Stomach (tissue), 8 donors: ENCODE measurements at regions not wholly inside any gene's neighbourhood (a gene's known extent, or its start where the extent isn't known, plus 50 kb on each side); places are given as distances from the start of the nearest gene placed in this dataset.

Experiments
- DNase-seq, 2 donors: peaks; one replicate each; pipeline versions ENCODE4 v3.0.0 to v3.0.0-alpha.2; 2013 to 2019
- H3K27ac ChIP-seq, 5 donors: fragments of 200-600 bp in 4 of 5; sonication (generic) in 4 of 5; one replicate each; pipeline ENCODE4 v1.5.1; 2013 to 2019; ENCODE audit warnings: mild to moderate bottlenecking in 1 of 5, moderate library complexity in 1 of 5
- H3K27me3 ChIP-seq, 3 donors: fragments of 200-600 bp; sonication (generic); one replicate each; pipeline ENCODE4 v1.5.1; 2017 to 2019; ENCODE audit warnings: mixed run types in 1 of 3
- H3K36me3 ChIP-seq, 4 donors: fragments of 200-600 bp; sonication (generic); 1 replicate in 3 of 4; 2 replicates in 1 of 4; pipeline ENCODE4 v1.5.1; 2016 to 2019
- H3K4me1 ChIP-seq, 4 donors: fragments of 200-600 bp; sonication (generic); one replicate each; pipeline ENCODE4 v1.5.1; 2016 to 2019
- H3K4me3 ChIP-seq, 4 donors: fragments of 200-600 bp; sonication (generic) in 3 of 4; one replicate each; pipeline ENCODE4 v1.5.1; 2016 to 2019; ENCODE audit warnings: mild to moderate bottlenecking in 1 of 4
- H3K9me3 ChIP-seq, 4 donors: fragments of 200-600 bp; sonication (generic); one replicate each; pipeline ENCODE4 v1.5.1; 2016 to 2019
- EP300 ChIP-seq: sonication (generic); formaldehyde crosslinking; IDR thresholded peaks from one replicate; pipeline ENCODE4 v1.6.1; 2017; ENCODE audit warnings: antibody characterized with exemption
- POLR2A ChIP-seq, 4 donors: fragments of 450-650 bp; IDR thresholded peaks; one replicate each; pipeline ENCODE4 v1.6.1; 2016; ENCODE audit warnings: antibody characterized with exemption in 4 of 4, control low read depth in 2 of 4, mild to moderate bottlenecking in 1 of 4, moderate library complexity in 1 of 4
- POLR2AphosphoS5 ChIP-seq, 3 donors: sonication (generic); formaldehyde crosslinking; IDR thresholded peaks; one replicate each; pipeline ENCODE4 v1.6.1; 2016; ENCODE audit warnings: antibody characterized with exemption in 3 of 3
- WGBS, 5 donors: extraction: QIAGEN DNeasy Blood & Tissue Kit in 3 of 5; methylation state at CpG; one replicate each; pipeline versions ENCODE4 v1.1.5 to v1.1.7; 2013 to 2018; 5-methylcytosine and 5-hydroxymethylcytosine counted together
- intact Hi-C: fragments of 100-400 bp; cut with DNase I; formaldehyde crosslinking; loops from one replicate; pipeline ENCODE4 v1.15.1; 2023; ENCODE audit warnings: low total_unique reads
- TF ChIP-seq, protein P1 (sequence below), 7 experiments: fragments of 450-650 bp in 4 of 7; fragments of 200-600 bp in 3 of 7; sonication (generic) in 3 of 7; IDR thresholded peaks; one replicate each; pipeline ENCODE4 v1.5.1; 2016 to 2019; ENCODE audit warnings: antibody characterized with exemption in 7 of 7, control low read depth in 2 of 7, mild to moderate bottlenecking in 1 of 7
- donor health status: healthy with polysubstance abuse.
- donor health status: Bipolar disorder and iron deficiency.
- donor health status: healthy.

DNA sequence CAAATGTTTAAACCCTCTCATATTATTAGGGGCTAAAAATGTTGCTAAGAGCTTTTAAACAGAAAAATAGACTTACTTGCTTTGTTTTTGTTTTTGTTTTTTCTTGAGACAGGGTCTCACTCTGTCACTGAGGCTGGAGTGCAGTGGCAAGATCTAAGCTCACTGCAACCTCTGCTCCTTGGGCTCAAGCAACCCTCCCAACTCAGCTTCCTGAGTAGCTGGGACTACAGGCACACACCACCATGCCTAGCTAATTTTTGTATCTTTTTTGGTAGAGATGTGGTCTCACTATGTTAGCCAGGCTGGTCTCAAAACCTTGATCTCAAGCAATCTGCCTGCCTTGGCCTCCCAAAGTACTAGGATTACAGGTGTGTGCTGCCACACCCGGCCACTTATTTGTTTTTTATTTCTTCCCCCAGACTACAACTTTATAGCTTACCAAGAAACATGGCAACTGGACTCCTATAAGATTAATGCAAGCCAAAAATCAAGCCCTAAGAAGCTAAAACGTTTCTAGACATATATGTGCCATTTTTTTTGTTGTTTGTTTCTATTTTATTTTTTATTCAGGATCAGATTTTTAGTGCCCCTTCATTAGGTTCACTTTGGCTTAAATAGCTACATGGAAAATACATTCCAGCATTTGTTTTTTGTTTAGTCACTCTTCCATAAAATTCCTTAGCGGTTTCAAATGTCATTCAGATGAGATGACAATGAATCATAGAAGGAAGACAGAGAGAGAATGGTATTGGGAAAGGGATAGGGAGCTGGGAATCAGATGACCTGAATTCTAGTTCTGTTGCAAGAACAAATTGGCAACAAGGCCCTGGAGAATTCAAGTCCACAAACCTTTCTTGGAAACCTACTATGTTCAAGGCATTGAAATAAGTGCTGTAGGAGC lies 163.4 kb upstream of the MKLN1 start:
- TF ChIP-seq, protein P1, sequence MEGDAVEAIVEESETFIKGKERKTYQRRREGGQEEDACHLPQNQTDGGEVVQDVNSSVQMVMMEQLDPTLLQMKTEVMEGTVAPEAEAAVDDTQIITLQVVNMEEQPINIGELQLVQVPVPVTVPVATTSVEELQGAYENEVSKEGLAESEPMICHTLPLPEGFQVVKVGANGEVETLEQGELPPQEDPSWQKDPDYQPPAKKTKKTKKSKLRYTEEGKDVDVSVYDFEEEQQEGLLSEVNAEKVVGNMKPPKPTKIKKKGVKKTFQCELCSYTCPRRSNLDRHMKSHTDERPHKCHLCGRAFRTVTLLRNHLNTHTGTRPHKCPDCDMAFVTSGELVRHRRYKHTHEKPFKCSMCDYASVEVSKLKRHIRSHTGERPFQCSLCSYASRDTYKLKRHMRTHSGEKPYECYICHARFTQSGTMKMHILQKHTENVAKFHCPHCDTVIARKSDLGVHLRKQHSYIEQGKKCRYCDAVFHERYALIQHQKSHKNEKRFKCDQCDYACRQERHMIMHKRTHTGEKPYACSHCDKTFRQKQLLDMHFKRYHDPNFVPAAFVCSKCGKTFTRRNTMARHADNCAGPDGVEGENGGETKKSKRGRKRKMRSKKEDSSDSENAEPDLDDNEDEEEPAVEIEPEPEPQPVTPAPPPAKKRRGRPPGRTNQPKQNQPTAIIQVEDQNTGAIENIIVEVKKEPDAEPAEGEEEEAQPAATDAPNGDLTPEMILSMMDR (IDR thresholded peaks at IDR 0.05) = no peak
- no peak for TF ChIP-seq EP300
- TF ChIP-seq POLR2AphosphoS5 (IDR thresholded peaks at IDR 0.05) = no peak
- no peak for TF ChIP-seq POLR2A (IDR thresholded peaks at IDR 0.05)
- Histone ChIP-seq H3K27ac (no peak overlapping the region), H3K36me3 (no peaks in the 10 kb centered on the region), H3K9me3 (no peaks in the 10 kb centered on the region), H3K4me3 (no peak overlapping the region), H3K27me3 (no peaks in the 10 kb centered on the region), H3K4me1 (peaks cover 0 to 4% (median 0%) of the 10 kb centered on the region in 4 donors)
- no peak for DNase-seq
- WGBS, 5 donors = 57 to 68% (median 65%) methylated on average over 3 of the region's 3 CpGs
- intact Hi-C loops = no loop called here

DNA sequence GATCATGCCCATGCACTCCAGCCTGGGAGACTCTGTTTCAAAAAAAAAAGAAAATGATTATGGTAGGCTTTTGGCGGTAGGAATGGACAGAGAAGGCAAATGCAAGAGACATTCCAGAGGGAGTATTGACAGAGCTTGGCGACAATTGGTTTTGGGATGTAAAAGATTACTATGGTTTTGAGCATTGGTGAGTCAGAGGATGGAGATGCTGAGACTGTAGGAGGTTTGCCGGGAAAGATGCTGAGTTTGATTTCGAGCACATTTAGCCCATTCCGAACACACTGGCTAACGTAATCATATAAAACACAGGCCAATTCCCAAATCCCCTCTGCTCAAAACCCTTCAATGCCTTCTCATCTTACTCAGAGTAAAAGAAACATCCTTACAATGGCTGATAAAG lies 161.6 kb upstream of the MKLN1 start:
- intact Hi-C loops = no loop called here
- Histone ChIP-seq H3K27me3 (no peaks in the 10 kb centered on the region), H3K4me1 (no peaks in the 10 kb centered on the region), H3K27ac (no peak overlapping the region), H3K36me3 (no peaks in the 10 kb centered on the region), H3K4me3 (no peak overlapping the region), H3K9me3 (no peaks in the 10 kb centered on the region)
- no peak for DNase-seq
- no peak for TF ChIP-seq POLR2A (IDR thresholded peaks at IDR 0.05)
- no peak for TF ChIP-seq POLR2AphosphoS5 (IDR thresholded peaks at IDR 0.05)
- TF ChIP-seq, protein P1 (IDR thresholded peaks at IDR 0.05) = no peak
- no peak for TF ChIP-seq EP300
- WGBS, 5 donors = 84 to 97% (median 94%) methylated on average over 6 of the region's 6 CpGs

DNA sequence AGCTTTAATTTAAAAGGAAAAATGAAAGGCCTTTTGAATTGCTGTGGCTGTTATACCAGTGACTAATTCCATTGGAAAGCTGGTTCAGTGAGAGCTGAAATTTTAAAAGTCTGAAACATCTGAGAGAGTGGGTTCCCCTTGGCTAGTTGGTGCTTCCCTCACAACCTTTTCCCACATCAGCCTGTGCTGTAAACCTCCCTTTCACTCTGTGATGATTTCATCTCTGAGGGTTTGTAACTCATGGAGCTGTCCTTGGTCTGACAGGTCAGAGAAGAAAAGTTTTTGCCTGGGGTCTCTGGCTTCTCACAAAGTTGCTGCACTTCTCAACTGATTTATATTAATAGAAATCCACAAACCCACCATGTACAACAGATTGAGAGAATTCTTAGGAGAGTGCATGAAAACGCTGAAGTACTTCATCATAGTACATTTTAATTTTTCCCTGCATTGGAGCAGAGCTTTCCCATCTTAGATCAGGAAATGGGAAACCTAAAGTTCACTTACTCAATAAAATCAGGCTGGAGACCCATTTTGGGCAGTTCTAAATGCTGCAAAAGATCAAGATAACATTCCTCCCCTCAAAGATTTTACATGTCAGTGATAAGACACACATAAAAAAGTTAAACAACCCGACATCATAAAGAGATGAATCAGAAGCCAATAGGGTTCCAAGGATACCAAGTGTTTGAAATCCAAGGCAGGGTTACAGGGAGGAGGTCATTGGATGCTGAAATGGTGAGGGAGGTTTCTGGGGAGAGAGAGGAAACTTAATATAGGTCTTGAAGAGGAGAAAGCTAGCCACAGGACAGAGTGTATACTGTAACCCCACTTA lies 157.0 kb upstream of the MKLN1 start:
- Histone ChIP-seq H3K9me3 (no peaks in the 10 kb centered on the region), H3K4me3 (no peak overlapping the region), H3K4me1 (no peaks in the 10 kb centered on the region), H3K36me3 (no peaks in the 10 kb centered on the region), H3K27ac (no peak overlapping the region), H3K27me3 (no peaks in the 10 kb centered on the region)
- TF ChIP-seq, protein P1 (IDR thresholded peaks at IDR 0.05) = no peak
- no peak for TF ChIP-seq EP300
- no peak for TF ChIP-seq POLR2A (IDR thresholded peaks at IDR 0.05)
- no peak for TF ChIP-seq POLR2AphosphoS5 (IDR thresholded peaks at IDR 0.05)
- 59 to 76% (median 67%) methylated on average over 2 of the region's 2 CpGs for WGBS, 5 donors
- no peak for DNase-seq
- intact Hi-C loops = no loop called here

DNA sequence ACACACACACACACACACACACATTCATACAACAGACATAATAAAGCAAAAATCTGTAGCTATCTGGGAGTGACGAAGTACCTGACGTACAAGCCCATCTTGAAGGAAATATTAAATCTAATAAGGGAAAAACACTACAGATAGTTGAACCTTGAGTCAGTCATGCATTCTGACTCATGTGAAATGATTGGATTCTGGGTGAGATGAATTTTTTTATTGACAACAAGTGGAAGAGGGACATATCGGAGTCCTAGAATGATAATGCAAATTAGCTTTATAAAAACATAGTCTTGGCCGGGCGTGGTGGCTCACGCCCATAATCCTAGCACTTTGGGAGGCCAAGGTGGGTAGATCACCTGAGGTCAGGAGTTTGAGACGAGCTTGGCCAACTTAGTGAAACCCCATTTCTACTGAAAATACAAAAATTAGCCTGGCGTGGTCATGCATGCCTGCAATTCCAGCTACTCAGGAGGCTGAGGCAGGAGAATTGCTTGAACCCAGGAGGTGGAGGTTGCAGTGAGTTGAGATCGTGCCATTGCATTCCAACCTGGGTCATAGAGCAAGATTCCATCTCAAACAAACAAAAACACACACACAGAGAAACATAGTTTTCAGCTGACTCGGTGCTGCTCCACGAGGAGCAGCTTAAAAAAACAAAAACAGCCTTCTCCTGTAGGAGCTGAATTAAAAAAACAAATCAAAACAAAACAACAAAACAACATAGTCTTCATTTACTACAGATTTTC lies 154.4 kb upstream of the MKLN1 start:
- Histone ChIP-seq H3K36me3 (no peaks in the 10 kb centered on the region), H3K4me1 (no peaks in the 10 kb centered on the region), H3K4me3 (no peak overlapping the region), H3K27me3 (no peaks in the 10 kb centered on the region), H3K9me3 (no peaks in the 10 kb centered on the region), H3K27ac (no peak overlapping the region)
- TF ChIP-seq, protein P1 (IDR thresholded peaks at IDR 0.05) = no peak
- TF ChIP-seq POLR2AphosphoS5 (IDR thresholded peaks at IDR 0.05) (no peak), EP300 (no peak), POLR2A (IDR thresholded peaks at IDR 0.05) (no peak)
- 77 to 82% (median 80%) methylated on average over 11 of the region's 11 CpGs for WGBS, 5 donors
- intact Hi-C loops = no loop called here
- DNase-seq = no peak
